Ishikawa (cell line): ENCODE measurements at regions not wholly inside any gene's neighbourhood (a gene's known extent, or its start where the extent isn't known, plus 50 kb on each side); places are given as distances from the start of the nearest gene placed in this dataset.

Experiments used
- CEBPB ChIP-seq: IDR thresholded peaks from 2 replicates; pipeline ENCODE4 v1.6.1; 2012
- EP300 ChIP-seq: IDR thresholded peaks from 2 replicates; pipeline ENCODE4 v1.6.1; 2012; ENCODE audit warnings: borderline replicate concordance
- REST ChIP-seq: IDR thresholded peaks from 2 replicates; pipeline ENCODE4 v1.6.1; 2012; ENCODE audit warnings: low read depth, mild to moderate bottlenecking
- TAF1 ChIP-seq: IDR thresholded peaks from 2 replicates; pipeline ENCODE4 v1.6.1; 2012; ENCODE audit warnings: low read depth, mild to moderate bottlenecking

- TF ChIP-seq CEBPB (no peak), TAF1 (no peak), EP300 (no peak), REST (no peak)
Measured at GRCh38 chr2:186229265-186229664, 256.8 kb upstream of the ZC3H15 start.
